ENCODE measurements at regions not wholly inside any gene's neighbourhood (a gene's known extent, or its start where the extent isn't known, plus 50 kb on each side); places are given as distances from the start of the nearest gene placed in this dataset.

DNA sequence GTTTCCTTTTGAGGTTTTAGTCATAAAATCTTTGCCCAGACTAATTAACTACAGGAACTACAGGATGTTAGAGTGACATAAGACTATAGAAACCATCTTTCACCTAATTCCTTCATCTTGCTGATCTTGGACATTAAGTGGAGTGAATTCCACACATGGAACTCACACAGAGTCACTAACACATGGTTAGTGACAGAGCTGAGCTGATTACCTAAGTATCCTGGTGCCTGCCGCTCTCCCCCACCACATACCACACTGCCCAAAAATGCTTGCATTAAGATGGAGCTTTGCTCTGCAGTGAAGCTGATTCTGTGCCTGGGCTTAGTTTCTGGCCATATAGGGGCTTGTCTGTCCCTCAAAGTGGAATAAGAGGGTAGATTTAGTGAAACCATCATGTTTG is 332.9 kb upstream of the NT5C1B start:
- DNase-seq: no peak

DNA sequence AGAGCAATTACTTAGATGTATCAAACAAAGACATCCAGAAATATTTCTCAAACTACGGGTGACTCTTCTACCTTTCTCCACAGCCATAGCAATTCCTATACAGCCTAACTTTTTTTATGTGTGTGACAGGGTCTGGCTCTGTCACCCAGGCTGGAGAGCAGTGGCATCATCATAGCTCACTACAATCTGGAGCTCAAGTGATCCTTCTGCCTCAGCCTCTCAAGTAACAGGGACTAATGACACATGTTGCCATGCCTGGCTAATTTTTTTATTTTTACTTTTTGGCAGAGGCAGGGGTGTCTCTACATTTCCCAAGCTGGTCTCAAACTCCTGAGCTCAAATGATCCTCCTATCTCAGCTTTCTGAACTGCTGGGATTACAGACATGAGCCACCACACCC is 328.9 kb upstream of the NT5C1B start:
- no peak for DNase-seq

DNA sequence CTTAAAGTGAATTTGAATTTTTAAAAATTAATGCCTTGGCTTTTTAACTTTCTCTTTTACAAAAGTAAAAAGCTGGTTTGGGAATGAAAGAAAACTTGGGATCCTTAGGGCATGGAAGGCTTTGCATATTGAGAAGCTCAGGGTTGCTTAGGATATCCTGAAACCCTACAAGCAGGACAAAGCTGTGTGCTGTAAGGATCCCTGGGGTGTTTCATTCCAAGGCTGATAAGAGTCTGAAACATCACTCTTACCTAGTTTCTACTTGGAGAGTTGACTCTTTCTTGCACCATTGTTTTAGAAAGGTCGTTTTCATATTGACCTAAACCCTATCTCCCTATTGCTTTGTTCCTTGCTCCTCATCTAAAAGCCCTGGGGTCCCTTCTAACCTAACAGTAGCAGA is 325.9 kb upstream of the NT5C1B start:
- DNase-seq: no peak

DNA sequence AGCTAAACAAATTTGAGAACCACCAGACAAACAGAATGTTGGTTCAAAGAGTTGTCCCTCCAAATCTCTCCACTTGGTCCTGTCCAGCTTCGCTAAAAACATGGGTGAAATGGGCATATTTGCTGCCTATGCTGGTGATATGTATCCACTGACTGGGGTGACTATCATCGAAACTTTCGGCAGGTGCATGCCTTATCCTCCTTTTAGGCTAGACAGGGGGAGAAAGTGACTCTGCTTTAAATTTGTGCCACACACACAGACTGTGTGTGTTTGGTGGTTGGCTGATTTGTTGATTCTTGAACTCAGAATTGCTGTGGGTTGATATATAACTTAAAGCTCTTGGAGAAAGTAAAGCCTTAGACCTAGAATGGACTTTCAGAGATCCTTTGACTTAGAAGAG is 324.1 kb upstream of the NT5C1B start:
- no peak for DNase-seq

DNA sequence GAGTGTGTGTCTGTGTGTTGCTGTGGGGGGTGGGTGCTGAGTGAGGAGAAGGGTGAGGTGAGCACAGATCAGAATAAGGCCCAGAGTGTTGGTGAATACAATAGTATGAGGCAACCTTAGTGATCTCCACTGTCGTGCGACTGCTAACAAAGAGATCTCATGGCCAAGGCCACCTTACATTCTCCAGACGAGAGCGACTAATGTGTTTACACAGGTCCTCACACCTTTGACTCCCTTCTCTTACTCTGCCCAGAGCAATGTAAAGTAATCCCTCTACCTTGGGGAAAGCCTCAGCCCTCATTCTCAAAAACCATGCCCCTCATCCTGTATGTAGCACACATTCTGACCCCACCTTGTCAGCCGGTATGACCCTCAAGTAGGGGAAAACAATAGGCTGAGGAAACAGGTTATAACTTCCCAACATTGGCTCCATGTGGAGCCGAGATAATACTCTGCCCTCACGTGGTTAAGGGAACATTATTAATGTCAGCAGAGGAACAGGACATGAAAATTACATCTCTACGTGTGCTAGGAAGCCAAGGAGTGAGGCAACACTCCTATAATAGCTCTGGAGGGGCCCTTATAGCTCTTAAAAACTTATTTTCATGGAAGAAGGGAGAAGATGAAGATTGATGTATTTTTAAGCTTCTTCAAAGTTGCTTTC is 323.0 kb upstream of the NT5C1B start:
- no peak for DNase-seq

DNA sequence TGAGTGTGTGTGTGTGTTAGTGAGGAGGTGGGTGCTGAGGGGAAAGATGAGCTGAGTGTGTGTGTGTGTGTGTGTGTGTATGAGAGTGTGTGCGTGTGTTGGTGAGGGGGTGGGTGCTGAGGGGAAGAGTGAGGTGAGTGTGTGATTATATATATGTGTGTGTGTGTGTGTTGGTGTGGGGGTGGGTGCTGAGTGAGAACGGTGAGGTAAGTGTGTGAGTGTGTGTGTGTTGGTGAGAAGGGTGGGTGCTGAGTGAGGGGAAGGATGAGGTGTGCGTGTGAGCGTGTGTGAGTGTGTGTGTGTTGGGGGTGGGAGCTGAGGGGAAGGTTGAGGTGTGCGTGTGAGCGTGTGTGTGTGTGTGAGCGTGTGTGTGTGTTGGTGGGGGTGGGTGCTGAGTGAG is 322.0 kb upstream of the NT5C1B start:
- DNase-seq: no peak

DNA sequence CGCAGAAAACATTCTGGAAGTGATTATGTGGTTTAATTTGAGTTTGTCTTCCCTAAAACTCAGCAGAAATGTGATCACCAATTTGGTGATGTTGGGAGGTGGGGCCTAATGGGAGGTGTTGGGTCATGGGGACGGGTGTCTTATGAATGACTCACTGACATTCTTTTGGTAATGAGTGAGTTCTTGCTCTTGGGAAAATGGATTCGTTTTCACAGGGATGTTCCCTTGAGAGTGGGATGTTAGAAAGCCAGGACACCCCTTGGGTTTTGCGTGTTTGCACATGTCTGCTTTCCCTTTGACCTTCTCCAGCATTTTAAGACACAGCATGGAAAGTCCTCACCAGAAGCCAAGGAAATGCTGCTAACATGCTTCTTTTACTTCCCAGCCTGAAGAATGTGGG is 321.5 kb upstream of the NT5C1B start:
- no peak for DNase-seq

DNA sequence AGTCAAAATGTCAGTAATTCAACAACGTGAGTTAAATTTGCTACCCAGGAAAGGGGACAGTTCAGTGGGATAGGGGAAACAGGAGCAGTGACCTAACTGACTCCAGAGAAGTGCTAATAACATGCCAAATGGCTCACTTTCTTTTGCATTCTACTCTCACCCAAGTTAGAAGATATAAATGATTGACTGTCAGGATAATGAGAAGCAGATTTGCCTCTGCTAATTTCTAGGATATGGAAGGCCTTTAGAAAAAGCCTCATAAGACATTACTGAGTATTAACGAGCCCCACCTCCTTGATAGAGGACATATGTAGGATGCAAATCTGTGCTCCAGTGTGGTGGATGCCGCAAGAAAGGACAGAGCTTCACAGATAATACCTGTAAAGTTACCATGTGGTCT is 318.6 kb upstream of the NT5C1B start:
- DNase-seq: no peak

DNA sequence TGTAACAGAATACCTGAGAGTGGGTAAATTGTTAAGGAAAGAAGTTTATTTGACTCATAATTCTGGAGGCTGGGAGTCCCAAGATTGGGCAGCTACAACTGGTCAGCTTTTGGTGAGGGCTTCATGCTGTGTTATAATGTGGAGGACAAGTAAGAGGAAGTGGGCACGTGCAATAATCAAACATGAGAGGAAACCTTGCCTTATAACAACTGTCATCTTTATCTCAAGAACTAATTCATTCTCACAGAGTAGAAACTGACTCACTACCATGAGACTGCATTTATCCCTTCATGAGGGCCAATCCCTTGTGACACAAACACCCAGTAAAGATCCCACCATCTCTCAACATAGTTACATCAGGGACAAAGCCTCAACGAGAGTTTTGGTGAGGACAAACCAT is 318.1 kb upstream of the NT5C1B start:
- DNase-seq: no peak

DNA sequence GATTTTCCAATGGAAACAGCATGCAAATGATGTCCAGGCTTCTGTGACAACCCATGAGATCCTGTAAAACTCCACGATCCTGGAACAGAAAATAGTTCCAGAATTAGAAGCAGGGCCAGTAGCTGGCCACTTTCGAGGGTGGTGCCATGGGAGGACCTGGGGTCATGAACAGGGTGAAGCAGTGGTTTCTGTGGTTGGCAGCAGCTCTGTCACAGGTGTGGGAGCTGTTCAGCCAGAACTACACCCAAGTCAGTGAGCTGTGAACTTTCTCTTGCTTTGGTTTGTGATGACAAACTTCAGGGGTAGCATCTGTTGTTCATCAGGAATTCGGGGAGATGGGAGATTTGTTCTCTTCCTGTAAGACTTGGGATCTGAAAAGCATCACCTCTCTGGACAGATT is 314.4 kb upstream of the NT5C1B start:
- no peak for DNase-seq

DNA sequence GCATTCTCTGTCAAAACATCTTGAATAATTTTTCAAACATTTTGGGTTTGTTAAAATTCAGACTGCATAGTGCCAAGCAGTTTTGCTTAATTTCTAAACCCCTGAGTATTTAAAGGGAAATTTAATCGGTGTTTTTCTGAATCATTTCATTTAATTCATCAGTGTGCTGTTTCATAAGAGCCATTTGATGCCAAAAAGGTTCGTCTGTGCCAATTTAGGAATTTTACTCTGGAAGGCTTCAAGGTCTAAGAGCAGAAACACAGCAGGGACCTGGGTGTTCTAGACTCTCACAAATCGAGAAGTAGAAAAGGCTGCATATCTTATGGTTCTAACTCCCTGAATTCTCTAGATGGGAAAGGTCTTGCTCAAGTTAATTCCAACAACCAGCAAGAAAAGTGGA is 311.9 kb upstream of the NT5C1B start:
- DNase-seq: no peak

DNA sequence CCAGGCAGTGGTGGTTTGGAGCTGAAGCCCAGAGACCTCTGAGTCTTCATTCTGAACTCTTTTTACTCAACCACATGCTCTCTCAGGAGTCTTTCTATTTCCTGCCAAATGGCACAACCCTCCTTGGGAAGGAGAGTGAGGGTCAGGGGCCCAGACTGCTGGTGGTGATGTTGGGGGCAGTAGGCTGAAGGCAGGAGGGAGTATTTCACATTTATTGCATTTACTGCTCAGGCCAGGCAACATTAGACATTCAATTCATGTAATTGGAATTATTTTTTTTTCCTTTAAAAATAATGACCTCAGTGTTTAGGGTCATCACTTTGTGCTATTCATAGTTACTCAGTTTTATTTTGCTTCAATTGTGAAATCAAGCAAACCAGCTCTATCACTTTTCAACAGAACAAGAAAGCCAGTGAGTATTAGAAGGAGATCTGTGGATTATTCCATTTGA is 311.3 kb upstream of the NT5C1B start:
- no peak for DNase-seq

DNA sequence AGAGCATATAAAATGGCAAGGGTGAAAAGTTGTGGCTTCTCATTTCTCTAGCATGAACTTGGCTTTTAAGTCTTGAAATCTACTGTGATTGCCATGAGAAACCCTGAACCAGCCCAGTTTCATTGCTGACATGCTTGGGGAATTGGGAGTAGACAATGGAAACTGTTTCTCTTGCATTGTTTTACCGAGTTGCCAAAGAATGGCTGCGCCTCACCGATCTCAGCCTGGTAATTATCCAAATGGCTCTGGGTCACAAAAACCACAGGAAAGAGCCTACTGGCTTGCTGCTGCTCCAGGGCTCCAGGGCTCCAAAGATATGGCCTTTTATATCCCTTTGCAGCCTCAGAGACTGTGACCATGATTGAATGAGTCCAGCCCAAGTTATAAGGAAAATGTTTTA is 310.4 kb upstream of the NT5C1B start:
- DNase-seq: no peak

DNA sequence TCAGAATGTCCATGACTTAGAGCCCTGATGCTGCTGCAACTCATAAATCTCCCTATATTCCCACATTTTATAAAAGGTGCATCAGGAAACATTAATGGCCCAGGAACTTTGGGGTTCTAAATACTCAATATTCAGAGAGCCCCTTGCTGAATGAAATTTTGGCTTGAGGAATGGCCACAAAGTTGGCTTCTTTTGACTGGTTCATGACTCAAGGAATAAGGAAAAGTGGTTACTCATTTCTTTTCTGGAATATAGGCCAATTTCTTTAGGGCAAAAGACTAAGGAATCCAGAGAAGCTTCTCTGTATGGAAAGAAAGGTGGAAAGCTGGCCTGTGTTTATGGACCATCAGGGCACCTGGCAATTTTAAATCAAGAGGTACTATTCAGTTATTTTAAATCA is 308.9 kb upstream of the NT5C1B start:
- no peak for DNase-seq

DNA sequence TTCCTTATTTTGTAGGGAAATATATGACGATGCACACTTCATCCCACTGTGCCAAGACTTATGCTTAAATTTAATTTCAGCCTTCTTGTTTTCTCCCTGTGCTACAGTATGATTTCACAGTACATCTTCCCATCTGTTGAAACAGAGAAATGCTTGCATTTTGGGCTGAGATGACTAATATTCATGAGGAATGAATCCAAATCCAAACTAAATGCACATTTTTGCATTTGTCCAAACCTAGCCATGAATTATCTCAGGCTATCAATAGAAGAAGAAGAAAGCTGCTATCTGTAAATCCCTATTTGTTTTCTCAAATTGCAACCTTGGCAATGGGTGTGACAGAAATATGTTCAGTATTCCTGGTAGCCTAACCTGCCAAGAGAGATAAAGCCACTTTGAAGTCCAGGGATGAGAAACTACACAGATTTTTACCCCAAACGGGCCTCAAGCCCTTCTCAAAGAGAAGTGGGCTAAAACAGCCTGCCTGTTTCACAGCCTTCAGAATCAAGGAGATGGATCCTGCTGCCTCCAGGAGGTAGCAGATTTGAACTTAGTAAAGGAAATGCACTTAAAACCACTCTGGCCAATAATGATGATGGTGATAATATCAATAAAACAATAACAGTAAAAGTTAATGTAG is 306.9 kb upstream of the NT5C1B start:
- DNase-seq: no peak

DNA sequence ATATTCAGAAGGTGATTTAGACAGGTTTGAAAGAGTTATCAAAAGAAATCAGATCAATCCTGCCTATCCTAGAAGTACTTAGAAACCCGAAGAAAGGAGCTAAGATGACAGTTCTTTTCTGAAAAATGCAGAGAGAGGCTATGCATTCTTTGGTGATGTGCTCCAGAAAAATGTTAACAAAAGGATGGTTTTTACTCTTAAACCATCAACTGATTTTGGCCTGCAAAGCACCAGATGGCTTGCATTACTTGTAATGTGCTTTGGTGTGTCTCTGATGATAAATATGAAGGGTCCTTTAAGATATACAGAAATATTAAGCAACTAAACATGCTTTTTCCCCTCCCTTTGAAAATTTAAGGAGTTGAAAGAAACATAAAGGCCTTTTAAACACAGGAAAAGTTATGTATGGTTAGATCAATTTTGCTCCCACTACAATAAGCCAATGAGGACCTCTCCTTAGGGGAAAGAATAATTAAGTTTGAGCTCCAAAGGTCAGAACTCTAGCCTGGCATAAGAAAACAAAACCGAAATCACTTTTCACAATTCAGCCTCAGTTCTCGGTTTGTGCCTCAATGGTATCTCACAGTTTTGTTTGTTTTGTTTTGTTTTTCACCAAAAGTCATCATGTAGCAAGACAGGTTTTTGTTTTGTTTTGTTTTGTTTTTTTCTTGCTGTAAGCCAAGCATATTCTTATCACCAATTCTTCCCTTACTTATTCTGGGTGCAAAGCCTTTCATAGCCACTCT is 302.4 kb upstream of the NT5C1B start:
- no peak for DNase-seq

DNA sequence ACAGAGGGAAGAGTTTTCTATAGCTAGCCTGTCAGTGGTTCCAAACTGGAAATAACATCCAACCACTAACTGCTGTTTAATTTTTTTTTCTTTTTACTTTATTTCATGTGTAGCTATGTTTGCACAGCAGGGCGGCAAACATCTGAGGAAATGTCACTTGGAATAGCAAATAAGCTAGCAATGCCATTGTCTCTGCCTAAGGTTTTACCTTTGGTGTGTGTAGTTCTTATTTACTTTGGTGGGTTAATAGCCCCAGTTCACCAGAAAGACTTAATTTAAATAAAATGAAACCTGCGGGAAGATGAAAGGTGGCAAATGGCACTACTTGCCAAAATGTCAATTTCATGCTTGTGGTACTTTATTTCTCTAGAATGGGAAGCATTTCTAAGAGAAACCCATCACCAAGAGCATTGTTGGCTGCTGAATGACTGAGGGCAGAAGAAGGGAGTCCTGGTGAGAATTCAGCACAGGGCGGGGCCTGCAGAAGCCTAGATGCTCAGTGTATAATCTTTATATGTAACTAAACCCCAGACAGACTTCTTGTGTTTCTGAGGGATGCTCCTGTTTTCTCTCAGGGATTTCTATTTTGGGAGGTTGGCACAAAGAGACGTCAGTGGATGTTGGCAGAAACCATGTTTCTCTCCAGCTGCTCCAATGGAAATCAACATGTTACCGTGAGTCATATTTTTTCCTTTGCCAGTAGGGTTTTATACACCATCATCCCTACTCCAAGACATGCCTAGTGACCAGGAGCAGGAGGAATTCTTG is 300.4 kb upstream of the NT5C1B start:
- no peak for DNase-seq

DNA sequence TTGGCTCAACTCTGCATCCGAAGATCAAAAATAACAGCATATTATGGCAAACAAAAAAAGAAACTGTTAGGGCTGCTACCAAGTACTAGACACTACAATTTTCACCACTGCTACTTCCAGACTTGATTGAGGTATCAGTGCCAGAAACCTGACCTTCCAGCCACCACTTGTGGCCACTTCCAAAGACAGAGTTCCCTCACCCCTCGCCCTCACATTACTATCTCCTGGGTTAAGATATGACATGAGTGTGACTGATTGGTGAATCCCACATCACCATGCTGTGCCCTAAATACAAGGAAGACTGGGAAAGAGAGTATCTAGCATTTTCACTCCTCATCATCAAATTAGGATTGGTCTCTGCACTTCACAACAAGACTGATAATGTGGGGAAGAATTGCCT is 296.1 kb upstream of the NT5C1B start:
- no peak for DNase-seq

DNA sequence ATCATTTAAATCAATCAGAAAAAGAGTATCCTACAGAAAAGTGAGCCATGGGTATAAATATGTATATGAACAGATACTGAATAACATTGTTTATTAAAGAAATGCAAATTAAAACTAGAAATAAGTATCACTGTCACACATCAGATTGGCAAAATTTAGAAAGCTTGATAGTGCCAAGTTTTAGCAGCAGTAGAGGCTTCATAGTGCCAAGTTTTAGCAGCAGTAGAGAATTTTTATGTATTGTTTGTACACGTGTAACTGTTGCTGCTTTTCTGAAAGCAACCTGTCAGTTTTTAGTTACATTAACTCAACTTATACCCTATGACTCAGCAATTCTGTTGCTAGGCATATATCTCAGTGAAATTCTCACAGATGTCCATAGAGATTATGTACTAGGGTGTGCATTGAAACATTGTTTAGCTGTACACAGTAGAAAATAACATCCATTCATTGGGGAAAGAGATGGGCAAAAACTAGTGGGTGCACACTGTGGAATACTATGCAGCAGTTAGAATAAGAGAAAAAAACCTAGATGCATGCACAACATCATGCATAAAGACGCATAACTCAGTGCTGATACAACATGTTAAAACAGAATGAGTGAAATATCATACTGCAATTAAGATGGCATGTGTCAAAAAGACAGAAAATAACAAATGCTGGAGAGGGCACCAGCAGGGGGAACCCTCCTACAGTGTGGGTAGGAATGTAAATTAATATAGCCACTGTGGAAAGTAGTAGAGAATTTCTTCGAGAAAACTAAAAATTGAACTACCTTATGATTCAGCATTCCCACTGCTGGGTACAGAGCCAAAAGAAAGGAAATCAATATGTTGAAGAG is 294.5 kb upstream of the NT5C1B start:
- DNase-seq: no peak

DNA sequence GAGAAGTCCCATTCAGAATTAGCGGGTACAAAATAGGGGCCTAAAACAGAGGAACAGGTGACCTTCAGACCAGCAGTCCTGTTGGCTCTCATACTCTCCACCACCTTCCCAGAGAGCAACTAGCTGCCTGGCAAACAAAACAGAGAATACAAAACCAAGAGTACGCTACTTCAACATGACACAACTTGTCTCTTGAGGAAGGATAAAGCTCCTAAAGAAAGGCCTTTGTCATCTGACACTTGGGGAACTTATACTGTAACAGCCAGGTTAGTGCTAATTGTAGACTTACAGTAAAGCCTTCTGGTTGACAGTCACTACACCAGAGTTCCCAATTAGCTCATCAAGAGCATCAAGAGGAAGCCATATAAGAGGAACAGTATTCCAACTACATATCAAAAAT is 282.1 kb upstream of the NT5C1B start:
- DNase-seq: no peak

DNA sequence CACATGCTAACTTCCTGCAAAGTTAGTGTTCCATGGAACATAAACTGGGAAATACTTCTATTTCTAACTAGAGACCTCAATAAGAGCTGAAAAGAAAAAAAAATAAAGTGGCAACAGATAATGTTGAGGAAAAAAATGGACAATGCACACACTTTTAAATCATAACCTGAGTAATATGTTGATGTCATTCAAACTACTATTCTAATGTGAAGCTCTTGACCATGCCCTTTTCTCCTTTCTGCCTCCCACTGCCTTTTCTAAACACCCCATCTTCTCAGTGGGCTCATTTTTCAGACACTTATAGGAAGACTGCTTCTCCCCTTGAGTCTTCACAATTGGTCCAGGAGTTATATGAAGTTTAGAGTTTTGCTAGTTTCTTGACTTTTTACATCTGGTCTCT is 280.9 kb upstream of the NT5C1B start:
- no peak for DNase-seq

DNA sequence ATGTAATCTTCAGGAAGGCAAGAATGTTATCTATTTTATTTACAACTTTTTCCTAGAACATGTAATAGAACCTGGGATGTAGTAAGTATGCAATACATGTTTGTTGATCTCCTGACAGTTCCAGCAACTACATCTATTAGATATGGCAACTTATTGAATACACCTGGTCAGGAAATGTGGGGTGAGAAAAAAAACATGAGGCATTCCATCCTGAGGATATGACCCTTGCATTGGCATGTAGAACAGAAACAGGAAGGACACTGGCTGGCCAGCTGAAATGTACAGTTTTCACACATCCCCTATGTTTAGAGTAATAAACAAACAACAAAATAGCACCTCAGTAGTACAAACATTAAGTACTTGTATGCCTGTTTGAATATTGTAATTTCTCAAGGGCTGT is 272.6 kb upstream of the NT5C1B start:
- no peak for DNase-seq

DNA sequence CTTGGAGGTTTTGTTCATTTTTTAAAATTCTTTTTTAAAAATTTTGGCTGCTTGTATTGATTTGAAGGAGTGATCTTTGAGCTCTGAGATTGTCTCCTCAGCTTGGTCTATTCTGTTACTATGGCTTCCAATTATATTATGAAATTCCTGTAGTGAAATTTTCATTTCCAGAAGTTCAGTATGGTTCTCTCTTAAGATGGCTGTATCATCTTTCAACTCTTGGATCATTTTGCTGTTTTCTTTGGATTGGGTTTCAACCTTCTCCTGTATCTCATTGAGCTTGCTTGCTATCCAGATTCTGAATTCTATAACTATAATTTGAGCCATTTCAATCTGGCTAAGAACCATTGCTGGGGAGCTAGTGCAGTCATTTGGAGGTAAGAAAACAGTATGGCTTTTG is 270.8 kb upstream of the NT5C1B start:
- no peak for DNase-seq
